CD4-positive, alpha-beta T cell (primary cell): ENCODE measurements at regions not wholly inside any gene's neighbourhood (a gene's known extent, or its start where the extent isn't known, plus 50 kb on each side); places are given as distances from the start of the nearest gene placed in this dataset.

ENCODE experiments used
- ATAC-seq: fragments of 200-7000 bp; cut with Tn5 transposase; one replicate; pipeline ENCODE4 v1.10.0; 2022; ENCODE audit warnings: mild to moderate bottlenecking; ENCODE audit not compliant: poor library complexity
- CTCF ChIA-PET: fragments of 350-600 bp; sonication (Branson Sonifier 250); formaldehyde crosslinking; loops from one replicate; lab custom pipeline; 2021; ENCODE audit warnings: antibody characterized with exemption, inconsistent platforms; lab: Charles Lee
- POLR2A ChIA-PET: fragments of 350-600 bp; sonication (Branson Sonifier 250); formaldehyde crosslinking; loops from one replicate; lab custom pipeline; 2021; ENCODE audit warnings: antibody characterized with exemption, inconsistent platforms; lab: Charles Lee
- DNase-seq, 14 experiments: peaks; one replicate each; pipeline ENCODE4 v3.0.0-alpha.2; 2013 to 2020; ENCODE audit warnings: mixed read lengths in 2 of 14
- H3K27ac ChIP-seq, 2 donors: one replicate each; pipeline versions ENCODE4 v1.5.1 to v1.7.0; 2013; ENCODE audit warnings: low read length in 2 of 2, low read depth in 1 of 2, mild to moderate bottlenecking in 1 of 2
- H3K27me3 ChIP-seq, 2 experiments: 1 replicate in 1 of 2; 2 replicates in 1 of 2; pipeline versions ENCODE4 v1.6.1 to v1.7.0; 2013; ENCODE audit warnings: low read length in 2 of 2, control low read depth in 1 of 2, mild to moderate bottlenecking in 1 of 2, moderate library complexity in 1 of 2; ENCODE audit not compliant: insufficient read depth in 2 of 2, control insufficient read depth in 1 of 2
- H3K36me3 ChIP-seq: one replicate; pipeline ENCODE4 v1.6.1; 2013; ENCODE audit warnings: low read length, control low read depth; ENCODE audit not compliant: insufficient read depth
- H3K4me1 ChIP-seq: one replicate; pipeline ENCODE4 v1.6.1; 2013; ENCODE audit warnings: low read length, control low read depth; ENCODE audit not compliant: insufficient read depth
- H3K4me3 ChIP-seq: one replicate; pipeline ENCODE4 v1.5.1; 2013; ENCODE audit warnings: mild to moderate bottlenecking, low read length, moderate library complexity
- H3K9me3 ChIP-seq, 2 experiments: 1 replicate in 1 of 2; 2 replicates in 1 of 2; pipeline versions ENCODE4 v1.6.1 to v1.7.0; 2013; ENCODE audit warnings: low read length in 2 of 2, mild to moderate bottlenecking in 2 of 2, control low read depth in 1 of 2, moderate library complexity in 1 of 2; ENCODE audit not compliant: control insufficient read depth in 1 of 2, insufficient read depth in 1 of 2
- H3K27ac Mint-ChIP-seq: one replicate; pipeline ENCODE4 v1.8.0; 2020; ENCODE audit warnings: mixed read lengths
- H3K27me3 Mint-ChIP-seq: one replicate; pipeline ENCODE4 v1.8.0; 2021; ENCODE audit warnings: mixed read lengths
- H3K36me3 Mint-ChIP-seq: one replicate; pipeline ENCODE4 v1.8.0; 2021; ENCODE audit warnings: low read depth, mixed read lengths
- H3K4me1 Mint-ChIP-seq: one replicate; pipeline ENCODE4 v1.8.0; 2021; ENCODE audit warnings: low read depth, mixed read lengths
- H3K4me3 Mint-ChIP-seq: one replicate; pipeline ENCODE4 v1.8.0; 2020; ENCODE audit warnings: mild to moderate bottlenecking, mixed read lengths
- H3K9me3 Mint-ChIP-seq: one replicate; pipeline ENCODE4 v1.8.0; 2020; ENCODE audit warnings: mixed read lengths
- CTCF ChIP-seq: fragments of 200-600 bp; IDR thresholded peaks from one replicate; pipeline ENCODE4 v1.8.0; 2022; ENCODE audit warnings: antibody characterized with exemption, mild to moderate bottlenecking
- intact Hi-C, 2 experiments: fragments of 100-400 bp; cut with DNase I in 1 of 2; cut with micrococcal nuclease in 1 of 2; formaldehyde crosslinking; loops; one replicate each; pipeline versions ENCODE4 v1.15.1 to v1.9.0; 2023 to 2025; cut with DNase I, micrococcal nuclease

- Histone ChIP-seq H3K36me3 (no peaks in the 10 kb centered on the region), H3K9me3 (no peaks in the 10 kb centered on the region), H3K4me3 (no peak overlapping the region), H3K27me3 (no peaks in the 10 kb centered on the region), H3K27ac (no peak overlapping the region), H3K4me1 (no peaks in the 10 kb centered on the region)
- Mint-ChIP-seq H3K4me1 (no peaks in the 10 kb centered on the region), H3K27me3 (no peaks in the 10 kb centered on the region), H3K36me3 (no peaks in the 10 kb centered on the region), H3K27ac (no peak overlapping the region), H3K4me3 (no peak overlapping the region), H3K9me3 (peaks cover 2% of the 10 kb centered on the region)
- ATAC-seq = no peak
- ChIA-PET CTCF (no interaction called here), POLR2A (no interaction called here)
- TF ChIP-seq CTCF = no peak
- DNase-seq = no peak
- intact Hi-C loops = no loop called here
These were observed 488.6 kb upstream of the RGS18 start for GRCh38 chr1:191669629-191670028.

- Mint-ChIP-seq H3K4me1 (no peaks in the 10 kb centered on the region), H3K9me3 (peaks cover 2% of the 10 kb centered on the region), H3K27ac (no peak overlapping the region), H3K36me3 (no peaks in the 10 kb centered on the region), H3K27me3 (no peaks in the 10 kb centered on the region), H3K4me3 (no peak overlapping the region)
- ATAC-seq = no peak
- no peaks in the 10 kb centered on the region for H3K4me1 ChIP-seq
- H3K27ac ChIP-seq = no peak overlapping the region
- no peaks in the 10 kb centered on the region for H3K27me3 ChIP-seq
- CTCF ChIA-PET = no interaction called here
- no peak for TF ChIP-seq CTCF
- H3K4me3 ChIP-seq = no peak overlapping the region
- no peaks in the 10 kb centered on the region for H3K9me3 ChIP-seq
- intact Hi-C loops = no loop called here
- no peaks in the 10 kb centered on the region for H3K36me3 ChIP-seq
- POLR2A ChIA-PET = no interaction called here
- DNase-seq = no peak
These were observed 487.0 kb upstream of the RGS18 start for GRCh38 chr1:191671236-191671635.

GRCh38 chr1:191674626-191675179 is 483.6 kb upstream of the RGS18 start:
- no peak for TF ChIP-seq CTCF
- no peaks in the 10 kb centered on the region for H3K9me3 ChIP-seq
- H3K27ac ChIP-seq = no peak overlapping the region
- no peaks in the 10 kb centered on the region for H3K4me1 ChIP-seq
- ATAC-seq (no peak), DNase-seq (no peak)
- no peaks in the 10 kb centered on the region for H3K36me3 ChIP-seq
- Mint-ChIP-seq H3K27ac (no peak overlapping the region), H3K4me3 (no peak overlapping the region), H3K9me3 (peaks cover 6% of the 10 kb centered on the region), H3K27me3 (no peaks in the 10 kb centered on the region), H3K4me1 (no peaks in the 10 kb centered on the region), H3K36me3 (no peaks in the 10 kb centered on the region)
- H3K4me3 ChIP-seq = no peak overlapping the region
- no peaks in the 10 kb centered on the region for H3K27me3 ChIP-seq
- intact Hi-C loops = no loop called here
- POLR2A ChIA-PET = no interaction called here
- CTCF ChIA-PET = no interaction called here
